Trophoblast cell (in vitro differentiated cells and primary cell): ENCODE measurements at regions not wholly inside any gene's neighbourhood (a gene's known extent, or its start where the extent isn't known, plus 50 kb on each side); places are given as distances from the start of the nearest gene placed in this dataset.

Experiments
- DNase-seq, 2 donors: peaks; one replicate each; pipeline ENCODE4 v3.0.0-alpha.2; 2016
- H2AFZ ChIP-seq: 2 replicates; pipeline ENCODE4 v1.6.1; 2013; ENCODE audit warnings: low read length, moderate library complexity, mild to moderate bottlenecking; ENCODE audit not compliant: insufficient read depth, poor library complexity
- H2AK5ac ChIP-seq: 2 replicates; pipeline ENCODE4 v1.6.1; 2013; ENCODE audit warnings: mild to moderate bottlenecking, low read length
- H2BK120ac ChIP-seq: 2 replicates; pipeline ENCODE4 v1.6.1; 2013; ENCODE audit warnings: low read length, mild to moderate bottlenecking, moderate library complexity; ENCODE audit not compliant: insufficient read depth, poor library complexity
- H2BK12ac ChIP-seq: 2 replicates; pipeline ENCODE4 v1.6.1; 2013; ENCODE audit warnings: mild to moderate bottlenecking, low read length, moderate library complexity
- H2BK5ac ChIP-seq: 2 replicates; pipeline ENCODE4 v1.6.1; 2013; ENCODE audit warnings: low read length, low read depth, moderate library complexity, mild to moderate bottlenecking; ENCODE audit not compliant: poor library complexity
- H3K14ac ChIP-seq: 2 replicates; pipeline ENCODE4 v1.6.1; 2013; ENCODE audit warnings: mild to moderate bottlenecking, low read length
- H3K18ac ChIP-seq: 2 replicates; pipeline ENCODE4 v1.6.1; 2013; ENCODE audit warnings: mild to moderate bottlenecking, low read length
- H3K23ac ChIP-seq: 2 replicates; pipeline ENCODE4 v1.6.1; 2013; ENCODE audit warnings: low read length
- H3K27ac ChIP-seq: 2 replicates; pipeline ENCODE4 v1.5.1; 2013; ENCODE audit warnings: low read depth, mild to moderate bottlenecking, inconsistent platforms, low read length, moderate library complexity
- H3K27me3 ChIP-seq: 2 replicates; pipeline ENCODE4 v1.6.1; 2013; ENCODE audit warnings: inconsistent platforms, mild to moderate bottlenecking, low read length, moderate library complexity; ENCODE audit not compliant: insufficient read depth
- H3K36me3 ChIP-seq, 2 experiments: 1 replicate in 1 of 2; 2 replicates in 1 of 2; pipeline ENCODE4 v1.6.1; 2013; ENCODE audit warnings: low read length in 2 of 2, mild to moderate bottlenecking in 2 of 2, moderate library complexity in 1 of 2; ENCODE audit not compliant: insufficient read depth in 2 of 2, control insufficient read depth in 1 of 2
- H3K4ac ChIP-seq: 2 replicates; pipeline ENCODE4 v1.6.1; 2013; ENCODE audit warnings: low read depth, mild to moderate bottlenecking, low read length, moderate library complexity
- H3K4me1 ChIP-seq, 2 experiments: 1 replicate in 1 of 2; 2 replicates in 1 of 2; pipeline ENCODE4 v1.6.1; 2013; ENCODE audit warnings: low read length in 2 of 2, mild to moderate bottlenecking in 2 of 2, moderate library complexity in 1 of 2; ENCODE audit not compliant: insufficient read depth in 2 of 2, control insufficient read depth in 1 of 2
- H3K4me2 ChIP-seq: 2 replicates; pipeline ENCODE4 v1.6.1; 2013; ENCODE audit warnings: inconsistent platforms, mild to moderate bottlenecking, low read length, moderate library complexity
- H3K4me3 ChIP-seq: 2 replicates; pipeline ENCODE4 v1.5.1; 2013; ENCODE audit warnings: mild to moderate bottlenecking, low read depth, low read length, inconsistent platforms
- H3K79me1 ChIP-seq: one replicate; pipeline ENCODE4 v1.6.1; 2013; ENCODE audit warnings: low read length
- H3K79me2 ChIP-seq: 2 replicates; pipeline ENCODE4 v1.6.1; 2013; ENCODE audit warnings: low read length, mild to moderate bottlenecking; ENCODE audit not compliant: control insufficient read depth, insufficient read depth, poor library complexity
- H3K9ac ChIP-seq: 2 replicates; pipeline ENCODE4 v1.6.1; 2013; ENCODE audit warnings: mild to moderate bottlenecking, low read length
- H3K9me3 ChIP-seq: 2 replicates; pipeline ENCODE4 v1.6.1; 2013; ENCODE audit warnings: low read depth, mild to moderate bottlenecking, control low read depth, inconsistent platforms, low read length; ENCODE audit not compliant: insufficient read depth
- H4K12ac ChIP-seq: 2 replicates; pipeline ENCODE4 v1.6.1; 2013; ENCODE audit warnings: low read depth, mild to moderate bottlenecking, low read length, moderate library complexity
- H4K8ac ChIP-seq: 2 replicates; pipeline ENCODE4 v1.6.1; 2013; ENCODE audit warnings: low read depth, mild to moderate bottlenecking, low read length, moderate library complexity
- H4K91ac ChIP-seq: one replicate; pipeline ENCODE4 v1.6.1; 2013; ENCODE audit warnings: low read depth, mild to moderate bottlenecking, low read length, moderate library complexity
- WGBS: extraction: QIAGEN DNeasy Blood & Tissue Kit; methylation state at CpG from one replicate; pipeline ENCODE4 v1.1.7; 2013; ENCODE audit warnings: missing lambda C conversion rate; ENCODE audit not compliant: insufficient read length, insufficient coverage; ENCODE audit errors: extremely low coverage; 5-methylcytosine and 5-hydroxymethylcytosine counted together

GRCh38 chr18:67135981-67136380 is 380.5 kb downstream of the DSEL start:
- Histone ChIP-seq H3K36me3 (no peaks in the 10 kb centered on the region), H3K9me3 (no peaks in the 10 kb centered on the region), H3K9ac (no peak overlapping the region), H2BK120ac (no peak overlapping the region), H3K27ac (no peak overlapping the region), H3K4ac (no peak overlapping the region), H3K27me3 (no peaks in the 10 kb centered on the region), H3K23ac (no peak overlapping the region), H3K4me2 (no peak overlapping the region), H3K4me1 (no peaks in the 10 kb centered on the region), H3K79me1 (no peaks in the 10 kb centered on the region), H4K12ac (no peak overlapping the region), H2AFZ (no peak overlapping the region), H2BK12ac (no peak overlapping the region), H4K8ac (no peak overlapping the region), H4K91ac (no peak overlapping the region), H2BK5ac (no peak overlapping the region), H3K18ac (no peak overlapping the region), H3K4me3 (no peak overlapping the region), H2AK5ac (no peak overlapping the region), H3K79me2 (no peaks in the 10 kb centered on the region), H3K14ac (no peak overlapping the region)
- no peak for DNase-seq
- no CpG with 5 or more reads among the region's 4 CpGs for WGBS

GRCh38 chr18:67134911-67135310 is 381.6 kb downstream of the DSEL start:
- H3K14ac ChIP-seq, result no peak overlapping the region
- no peaks in the 10 kb centered on the region for H3K4me1 ChIP-seq
- H3K36me3 ChIP-seq, result no peaks in the 10 kb centered on the region
- H3K9me3 ChIP-seq, result no peaks in the 10 kb centered on the region
- no peak overlapping the region for H3K4ac ChIP-seq
- H2BK12ac ChIP-seq, result no peak overlapping the region
- no peaks in the 10 kb centered on the region for H3K79me2 ChIP-seq
- H3K27me3 ChIP-seq, result no peaks in the 10 kb centered on the region
- H4K91ac ChIP-seq, result no peak overlapping the region
- no CpG with 5 or more reads among the region's 4 CpGs for WGBS
- H2AFZ ChIP-seq, result no peak overlapping the region
- H4K8ac ChIP-seq, result no peak overlapping the region
- no peak overlapping the region for H3K23ac ChIP-seq
- H2AK5ac ChIP-seq, result no peak overlapping the region
- H3K79me1 ChIP-seq, result no peaks in the 10 kb centered on the region
- H4K12ac ChIP-seq, result no peak overlapping the region
- no peak overlapping the region for H3K4me2 ChIP-seq
- no peak overlapping the region for H3K27ac ChIP-seq
- H2BK120ac ChIP-seq, result no peak overlapping the region
- no peak overlapping the region for H3K9ac ChIP-seq
- H3K18ac ChIP-seq, result no peak overlapping the region
- no peak overlapping the region for H2BK5ac ChIP-seq
- no peak overlapping the region for H3K4me3 ChIP-seq
- DNase-seq, result no peak

GRCh38 chr18:67133669-67134068 is 382.9 kb downstream of the DSEL start:
- Histone ChIP-seq H3K4me1 (no peaks in the 10 kb centered on the region), H3K27me3 (no peaks in the 10 kb centered on the region), H3K18ac (no peak overlapping the region), H4K12ac (no peak overlapping the region), H2AFZ (no peak overlapping the region), H3K9me3 (no peaks in the 10 kb centered on the region), H2AK5ac (no peak overlapping the region), H3K14ac (no peak overlapping the region), H3K4me3 (no peak overlapping the region), H4K8ac (no peak overlapping the region), H4K91ac (no peak overlapping the region), H3K36me3 (no peaks in the 10 kb centered on the region), H3K79me2 (no peaks in the 10 kb centered on the region), H2BK120ac (no peak overlapping the region), H3K79me1 (no peaks in the 10 kb centered on the region), H3K27ac (no peak overlapping the region), H3K9ac (no peak overlapping the region), H2BK12ac (no peak overlapping the region), H3K4me2 (no peak overlapping the region), H2BK5ac (no peak overlapping the region), H3K23ac (no peak overlapping the region), H3K4ac (no peak overlapping the region)
- no peak for DNase-seq
- WGBS, result no CpG with 5 or more reads among the region's 3 CpGs

- Histone ChIP-seq H3K27me3 (no peaks in the 10 kb centered on the region), H3K36me3 (no peaks in the 10 kb centered on the region), H2AK5ac (no peak overlapping the region), H3K79me1 (no peaks in the 10 kb centered on the region), H4K91ac (no peak overlapping the region), H3K14ac (no peak overlapping the region), H2BK5ac (no peak overlapping the region), H2AFZ (no peak overlapping the region), H3K4me3 (no peak overlapping the region), H3K4ac (no peak overlapping the region), H3K9me3 (no peaks in the 10 kb centered on the region), H4K8ac (no peak overlapping the region), H3K79me2 (no peaks in the 10 kb centered on the region), H3K4me2 (no peak overlapping the region), H2BK12ac (no peak overlapping the region), H4K12ac (no peak overlapping the region), H3K27ac (no peak overlapping the region), H3K18ac (no peak overlapping the region), H2BK120ac (no peak overlapping the region), H3K4me1 (no peaks in the 10 kb centered on the region), H3K9ac (no peak overlapping the region), H3K23ac (no peak overlapping the region)
- no CpG with 5 or more reads among the region's 2 CpGs for WGBS
- DNase-seq, result no peak
These were observed 383.6 kb downstream of the DSEL start for GRCh38 chr18:67132919-67133318.
